Natural killer cell (primary cell): ENCODE measurements at regions not wholly inside any gene's neighbourhood (a gene's known extent, or its start where the extent isn't known, plus 50 kb on each side); places are given as distances from the start of the nearest gene placed in this dataset.

Experiments used
- ATAC-seq, 3 donors: fragments of 150-1000 bp in 2 of 3; fragments of 200-7000 bp in 1 of 3; cut with Tn5 transposase; 1 replicate in 1 of 3; 2 replicates in 2 of 3; pipeline ENCODE4 v1.10.0; 2021; ENCODE audit warnings: mild to moderate bottlenecking in 2 of 3, moderate library complexity in 2 of 3
- DNase-seq, 2 donors: peaks; one replicate each; pipeline versions ENCODE4 v3.0.0 to v3.0.0-alpha.2; 2013 to 2021; ENCODE audit warnings: mixed read lengths in 1 of 2
- H3K27ac ChIP-seq: one replicate; pipeline ENCODE4 v1.5.1; 2013; ENCODE audit warnings: mild to moderate bottlenecking, low read length
- H3K27me3 ChIP-seq: one replicate; pipeline ENCODE4 v1.6.1; 2013; ENCODE audit warnings: low read length; ENCODE audit not compliant: control insufficient read depth, insufficient read depth
- H3K36me3 ChIP-seq: one replicate; pipeline ENCODE4 v1.6.1; 2013; ENCODE audit warnings: low read length; ENCODE audit not compliant: control insufficient read depth, insufficient read depth
- H3K4me1 ChIP-seq: one replicate; pipeline ENCODE4 v1.6.1; 2013; ENCODE audit warnings: low read length; ENCODE audit not compliant: control insufficient read depth, insufficient read depth
- H3K4me3 ChIP-seq: one replicate; pipeline ENCODE4 v1.5.1; 2013; ENCODE audit warnings: low read length
- H3K9me3 ChIP-seq: one replicate; pipeline ENCODE4 v1.6.1; 2013; ENCODE audit warnings: low read length; ENCODE audit not compliant: control insufficient read depth, insufficient read depth
- H3K27ac Mint-ChIP-seq, 2 donors: one replicate each; pipeline ENCODE4 v1.8.0; 2022; ENCODE audit warnings: mild to moderate bottlenecking in 2 of 2, mixed read lengths in 2 of 2, moderate library complexity in 1 of 2
- H3K27me3 Mint-ChIP-seq, 2 donors: one replicate each; pipeline ENCODE4 v1.8.0; 2022; ENCODE audit warnings: low read depth in 2 of 2, mixed read lengths in 2 of 2
- H3K36me3 Mint-ChIP-seq: one replicate; pipeline ENCODE4 v1.8.0; 2022; ENCODE audit warnings: mixed read lengths
- H3K4me1 Mint-ChIP-seq, 2 donors: one replicate each; pipeline ENCODE4 v1.8.0; 2022; ENCODE audit warnings: mixed read lengths in 2 of 2
- H3K4me3 Mint-ChIP-seq: one replicate; pipeline ENCODE4 v1.8.0; 2022; ENCODE audit warnings: mild to moderate bottlenecking, moderate library complexity, mixed read lengths
- H3K9me3 Mint-ChIP-seq, 2 donors: one replicate each; pipeline ENCODE4 v1.8.0; 2022; ENCODE audit warnings: mixed read lengths in 2 of 2
- CTCF ChIP-seq: fragments of 200-600 bp; IDR thresholded peaks from one replicate; pipeline ENCODE4 v1.8.0; 2022; ENCODE audit warnings: antibody characterized with exemption
- WGBS: methylation state at CpG from one replicate; pipeline ENCODE4 v1.1.7; 2013; ENCODE audit warnings: missing lambda C conversion rate; ENCODE audit not compliant: insufficient coverage; 5-methylcytosine and 5-hydroxymethylcytosine counted together
- intact Hi-C: fragments of 100-400 bp; cut with micrococcal nuclease; formaldehyde crosslinking; loops from one replicate; pipeline ENCODE4 v1.14.2; 2022

DNA sequence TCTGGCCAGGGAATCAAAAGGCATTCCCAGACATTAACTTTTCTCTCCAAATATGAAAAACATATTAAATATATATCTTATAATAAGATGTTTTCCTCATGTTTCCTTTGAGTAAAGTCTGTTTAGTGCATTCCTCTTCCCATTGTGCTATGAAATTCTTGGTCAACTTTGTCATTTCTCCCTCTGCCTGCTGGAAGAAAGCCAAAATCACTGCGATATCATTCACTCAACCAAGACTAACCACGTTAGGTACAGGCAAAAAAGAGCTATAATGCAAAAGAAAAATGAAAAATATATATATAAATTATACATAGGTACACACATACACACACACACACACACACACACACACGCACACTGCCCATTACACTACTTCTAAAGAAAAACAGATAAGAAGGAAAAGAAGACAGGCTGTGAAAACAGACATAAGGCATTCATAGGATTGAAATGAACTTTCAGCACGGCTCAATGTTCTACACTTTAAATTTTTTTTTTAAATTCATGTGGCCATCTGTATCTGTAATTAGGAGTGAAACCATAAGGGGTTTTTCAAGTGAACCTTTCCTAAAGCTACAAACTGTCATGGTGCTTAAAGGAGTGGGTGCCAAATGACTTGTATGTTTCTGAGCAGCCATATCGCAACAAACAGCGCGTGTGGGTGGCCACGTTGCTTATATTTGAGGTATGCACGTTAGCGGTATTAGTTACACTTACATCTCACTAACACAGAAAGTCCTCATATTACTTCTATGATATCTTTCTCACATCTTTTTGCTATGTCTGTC is 71.6 kb upstream of the PSMD7 start:
- H3K4me1 ChIP-seq = no peaks in the 10 kb centered on the region
- Mint-ChIP-seq H3K9me3 (no peaks in the 10 kb centered on the region), H3K4me3 (no peak overlapping the region), H3K36me3 (no peaks in the 10 kb centered on the region), H3K27me3 (peaks cover 10 to 30% of the 10 kb centered on the region in 2 donors), H3K4me1 (no peaks in the 10 kb centered on the region), H3K27ac (no peak overlapping the region)
- H3K36me3 ChIP-seq = no peaks in the 10 kb centered on the region
- no peaks in the 10 kb centered on the region for H3K9me3 ChIP-seq
- 93% methylated on average over 6 of the region's 10 CpGs for WGBS
- no peak for DNase-seq
- H3K27ac ChIP-seq = no peak overlapping the region
- no peak for TF ChIP-seq CTCF
- no peak for ATAC-seq
- no peak overlapping the region for H3K4me3 ChIP-seq
- intact Hi-C loops = no loop called here
- no peaks in the 10 kb centered on the region for H3K27me3 ChIP-seq

- no peak overlapping the region for H3K27ac Mint-ChIP-seq
- H3K9me3 Mint-ChIP-seq = no peaks in the 10 kb centered on the region
- Histone ChIP-seq H3K27ac (no peak overlapping the region), H3K9me3 (no peaks in the 10 kb centered on the region), H3K4me1 (no peaks in the 10 kb centered on the region), H3K4me3 (no peak overlapping the region), H3K27me3 (no peaks in the 10 kb centered on the region), H3K36me3 (no peaks in the 10 kb centered on the region)
- H3K27me3 Mint-ChIP-seq = peaks cover 9 to 38% of the 10 kb centered on the region in 2 donors
- intact Hi-C loops = no loop called here
- no peak for TF ChIP-seq CTCF
- ATAC-seq (no peak), DNase-seq (no peak)
- no peak overlapping the region for H3K4me3 Mint-ChIP-seq
- no peaks in the 10 kb centered on the region for H3K4me1 Mint-ChIP-seq
- WGBS = 87% methylated on average over 3 of the region's 3 CpGs
- H3K36me3 Mint-ChIP-seq = no peaks in the 10 kb centered on the region
These were observed 74.8 kb upstream of the PSMD7 start for GRCh38 chr16:74221828-74222227.

DNA sequence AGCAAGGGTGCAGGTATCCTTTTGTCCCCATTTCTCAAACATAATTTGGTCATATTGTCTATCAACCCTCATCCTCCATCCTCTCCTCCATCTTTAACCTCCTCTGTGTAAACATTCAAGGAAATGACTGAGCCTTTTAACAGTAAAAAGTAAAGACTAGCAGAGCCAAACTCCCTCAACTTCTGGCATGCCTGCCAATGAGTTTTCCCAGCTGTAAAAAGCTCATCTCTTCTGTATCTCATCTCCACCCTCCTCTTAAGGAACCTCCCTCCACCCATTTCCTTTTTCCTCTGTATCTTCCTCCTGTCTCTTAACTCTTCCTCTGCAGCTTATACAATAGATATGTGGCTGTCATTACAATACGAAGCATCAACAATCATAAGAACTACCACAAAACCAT is 76.9 kb upstream of the PSMD7 start:
- Histone ChIP-seq H3K27ac (no peak overlapping the region), H3K4me1 (no peaks in the 10 kb centered on the region), H3K36me3 (no peaks in the 10 kb centered on the region), H3K9me3 (no peaks in the 10 kb centered on the region), H3K27me3 (no peaks in the 10 kb centered on the region), H3K4me3 (no peak overlapping the region)
- H3K27ac Mint-ChIP-seq = no peak overlapping the region
- H3K9me3 Mint-ChIP-seq = no peaks in the 10 kb centered on the region
- H3K4me3 Mint-ChIP-seq = no peak overlapping the region
- peaks cover 4 to 23% of the 10 kb centered on the region in 2 donors for H3K27me3 Mint-ChIP-seq
- DNase-seq (no peak), ATAC-seq (no peak)
- 88% methylated on average over 1 of the region's 1 CpG for WGBS
- no peaks in the 10 kb centered on the region for H3K36me3 Mint-ChIP-seq
- no peaks in the 10 kb centered on the region for H3K4me1 Mint-ChIP-seq
- intact Hi-C loops = no loop called here
- TF ChIP-seq CTCF = no peak

- no peak overlapping the region for H3K27ac ChIP-seq
- no peak for TF ChIP-seq CTCF
- Mint-ChIP-seq H3K27me3 (peaks cover 4 to 23% of the 10 kb centered on the region in 2 donors), H3K4me3 (no peak overlapping the region), H3K4me1 (no peaks in the 10 kb centered on the region), H3K9me3 (no peaks in the 10 kb centered on the region), H3K27ac (no peak overlapping the region), H3K36me3 (no peaks in the 10 kb centered on the region)
- H3K4me3 ChIP-seq = no peak overlapping the region
- DNase-seq (no peak), ATAC-seq (no peak)
- H3K4me1 ChIP-seq = no peaks in the 10 kb centered on the region
- no peaks in the 10 kb centered on the region for H3K27me3 ChIP-seq
- no peaks in the 10 kb centered on the region for H3K36me3 ChIP-seq
- WGBS = 98% methylated on average over 3 of the region's 7 CpGs
- no peaks in the 10 kb centered on the region for H3K9me3 ChIP-seq
- intact Hi-C loops = no loop called here
These were observed 77.7 kb upstream of the PSMD7 start for GRCh38 chr16:74218871-74219270.
